Neural crest cell (in vitro differentiated cells): ENCODE measurements at regions not wholly inside any gene's neighbourhood (a gene's known extent, or its start where the extent isn't known, plus 50 kb on each side); places are given as distances from the start of the nearest gene placed in this dataset.

Source experiments
- DNase-seq: peaks from one replicate; pipeline ENCODE4 v3.0.0; 2021; ENCODE audit warnings: low read depth, mixed read lengths, low spot score
- H3K27ac Mint-ChIP-seq: one replicate; pipeline ENCODE4 v1.8.0; 2021; ENCODE audit warnings: mild to moderate bottlenecking, mixed read lengths; ENCODE audit not compliant: unreplicated experiment
- H3K27me3 Mint-ChIP-seq: 2 replicates; pipeline ENCODE4 v1.8.0; 2021; ENCODE audit warnings: low read depth, mild to moderate bottlenecking, mixed read lengths
- H3K36me3 Mint-ChIP-seq: 2 replicates; pipeline ENCODE4 v1.8.0; 2021; ENCODE audit warnings: low read depth, mild to moderate bottlenecking, mixed read lengths
- H3K4me1 Mint-ChIP-seq: 2 replicates; pipeline ENCODE4 v1.8.0; 2021; ENCODE audit warnings: mixed read lengths
- H3K4me3 Mint-ChIP-seq: one replicate; pipeline ENCODE4 v1.8.0; 2021; ENCODE audit warnings: mild to moderate bottlenecking, mixed read lengths
- H3K9me3 Mint-ChIP-seq: 2 replicates; pipeline ENCODE4 v1.8.0; 2021; ENCODE audit warnings: mixed read lengths
- TF ChIP-seq, protein P1 (sequence below): fragments of 200-600 bp; sonication (generic); conservative IDR thresholded peaks from 2 replicates; pipeline ENCODE4 v1.5.0; 2021; ENCODE audit warnings: antibody characterized with exemption, mild to moderate bottlenecking

- no peaks in the 10 kb centered on the region for H3K9me3 Mint-ChIP-seq
- H3K4me1 Mint-ChIP-seq = peaks cover 13% of the 10 kb centered on the region
- no peak overlapping the region for H3K4me3 Mint-ChIP-seq
- H3K36me3 Mint-ChIP-seq = no peaks in the 10 kb centered on the region
- no peaks in the 10 kb centered on the region for H3K27me3 Mint-ChIP-seq
- H3K27ac Mint-ChIP-seq = no peak overlapping the region
- TF ChIP-seq, protein P1, sequence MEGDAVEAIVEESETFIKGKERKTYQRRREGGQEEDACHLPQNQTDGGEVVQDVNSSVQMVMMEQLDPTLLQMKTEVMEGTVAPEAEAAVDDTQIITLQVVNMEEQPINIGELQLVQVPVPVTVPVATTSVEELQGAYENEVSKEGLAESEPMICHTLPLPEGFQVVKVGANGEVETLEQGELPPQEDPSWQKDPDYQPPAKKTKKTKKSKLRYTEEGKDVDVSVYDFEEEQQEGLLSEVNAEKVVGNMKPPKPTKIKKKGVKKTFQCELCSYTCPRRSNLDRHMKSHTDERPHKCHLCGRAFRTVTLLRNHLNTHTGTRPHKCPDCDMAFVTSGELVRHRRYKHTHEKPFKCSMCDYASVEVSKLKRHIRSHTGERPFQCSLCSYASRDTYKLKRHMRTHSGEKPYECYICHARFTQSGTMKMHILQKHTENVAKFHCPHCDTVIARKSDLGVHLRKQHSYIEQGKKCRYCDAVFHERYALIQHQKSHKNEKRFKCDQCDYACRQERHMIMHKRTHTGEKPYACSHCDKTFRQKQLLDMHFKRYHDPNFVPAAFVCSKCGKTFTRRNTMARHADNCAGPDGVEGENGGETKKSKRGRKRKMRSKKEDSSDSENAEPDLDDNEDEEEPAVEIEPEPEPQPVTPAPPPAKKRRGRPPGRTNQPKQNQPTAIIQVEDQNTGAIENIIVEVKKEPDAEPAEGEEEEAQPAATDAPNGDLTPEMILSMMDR = no peak
- no peak for DNase-seq
These were observed 856.2 kb downstream of the SORCS1 start for GRCh38 chr10:106308284-106308683.

DNA sequence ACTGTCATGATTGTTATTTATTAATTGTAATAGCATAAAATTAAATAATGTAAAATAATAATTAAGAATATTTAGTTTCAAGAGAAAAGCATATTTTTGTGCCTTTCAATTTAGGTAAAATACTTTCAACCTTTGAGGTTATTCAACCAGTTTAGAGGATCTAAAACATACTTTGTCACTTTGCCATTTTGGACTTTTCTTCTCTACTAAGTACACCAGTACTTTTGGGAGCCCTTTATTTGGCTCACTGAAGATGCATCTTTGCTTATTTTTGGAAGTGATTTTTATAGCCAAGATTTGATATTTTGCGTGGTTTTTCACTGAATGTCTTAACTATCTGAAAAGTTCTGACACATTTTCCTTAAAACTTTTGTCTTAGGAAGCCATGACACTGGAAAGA lies 860.5 kb downstream of the SORCS1 start:
- TF ChIP-seq, protein P1 = no peak
- Mint-ChIP-seq H3K27ac (no peak overlapping the region), H3K27me3 (no peaks in the 10 kb centered on the region), H3K4me3 (no peak overlapping the region), H3K4me1 (no peaks in the 10 kb centered on the region), H3K36me3 (no peaks in the 10 kb centered on the region), H3K9me3 (no peaks in the 10 kb centered on the region)
- DNase-seq = no peak

DNA sequence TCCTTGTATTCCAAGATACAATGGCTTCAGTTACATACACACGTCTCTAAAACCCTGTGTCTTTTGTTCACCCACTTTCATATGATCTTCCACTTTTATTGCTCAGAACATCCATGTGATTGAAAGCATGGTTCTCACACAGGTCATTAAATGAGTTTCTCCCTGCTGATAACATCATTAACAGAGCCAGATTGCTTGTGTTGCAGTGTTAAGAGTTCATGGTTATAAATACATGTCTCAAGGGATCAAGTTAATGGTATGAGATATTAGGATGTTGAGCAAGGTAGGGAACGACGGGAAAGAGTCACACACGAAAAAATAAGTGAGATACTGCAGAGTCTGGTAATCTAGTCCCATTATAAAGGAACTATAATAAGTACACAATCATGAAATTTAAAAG lies 861.5 kb downstream of the SORCS1 start:
- no peaks in the 10 kb centered on the region for H3K27me3 Mint-ChIP-seq

DNA sequence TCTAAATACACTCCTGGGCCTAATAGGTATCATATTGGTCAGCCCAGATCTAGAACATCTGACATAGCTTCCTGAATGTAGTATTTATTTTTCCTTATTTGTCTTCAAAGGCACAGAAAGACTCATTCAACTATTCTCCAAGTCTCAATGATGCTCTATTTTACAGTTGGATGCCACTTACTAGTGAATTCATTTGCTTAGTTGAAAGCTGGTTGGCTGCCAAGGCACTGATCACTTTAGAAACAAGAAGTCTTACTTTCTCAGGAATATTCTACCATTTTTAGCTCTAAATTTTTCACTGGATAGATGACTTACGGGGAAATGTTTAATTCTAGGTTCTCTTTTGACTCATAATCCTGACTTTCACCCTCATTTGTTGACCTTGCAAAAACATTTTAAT lies 863.4 kb downstream of the SORCS1 start:
- Mint-ChIP-seq H3K27me3 (no peaks in the 10 kb centered on the region), H3K27ac (no peak overlapping the region), H3K36me3 (no peaks in the 10 kb centered on the region), H3K4me3 (no peak overlapping the region), H3K9me3 (no peaks in the 10 kb centered on the region), H3K4me1 (no peaks in the 10 kb centered on the region)
- no peak for DNase-seq
- TF ChIP-seq, protein P1 = no peak

More for the DNA sequence above, 861.5 kb downstream of the SORCS1 start:
- Mint-ChIP-seq H3K27ac (no peak overlapping the region), H3K36me3 (no peaks in the 10 kb centered on the region), H3K9me3 (no peaks in the 10 kb centered on the region), H3K4me1 (no peaks in the 10 kb centered on the region), H3K4me3 (no peak overlapping the region)
- no peak for DNase-seq
- TF ChIP-seq, protein P1 = no peak

GRCh38 chr10:106296750-106297392 lies 867.6 kb downstream of the SORCS1 start:
- Mint-ChIP-seq H3K27me3 (no peaks in the 10 kb centered on the region), H3K4me3 (no peak overlapping the region), H3K9me3 (no peaks in the 10 kb centered on the region), H3K27ac (no peak overlapping the region), H3K4me1 (no peaks in the 10 kb centered on the region), H3K36me3 (no peaks in the 10 kb centered on the region)
- TF ChIP-seq, protein P1 = no peak
- DNase-seq = no peak
